Activated CD4-positive, CD25-positive, alpha-beta regulatory T cell treated with anti-CD3 and anti-CD28 coated beads, Interleukin-2, amount 50 U/mL, for 24 hours (primary cell): ENCODE measurements at regions not wholly inside any gene's neighbourhood (a gene's known extent, or its start where the extent isn't known, plus 50 kb on each side); places are given as distances from the start of the nearest gene placed in this dataset.

Experiments
- ATAC-seq, 2 donors: fragments of 150-1000 bp; cut with Tn5 transposase; one replicate each; pipeline ENCODE4 v1.10.0; 2021; ENCODE audit warnings: mild to moderate bottlenecking in 1 of 2, moderate library complexity in 1 of 2

DNA sequence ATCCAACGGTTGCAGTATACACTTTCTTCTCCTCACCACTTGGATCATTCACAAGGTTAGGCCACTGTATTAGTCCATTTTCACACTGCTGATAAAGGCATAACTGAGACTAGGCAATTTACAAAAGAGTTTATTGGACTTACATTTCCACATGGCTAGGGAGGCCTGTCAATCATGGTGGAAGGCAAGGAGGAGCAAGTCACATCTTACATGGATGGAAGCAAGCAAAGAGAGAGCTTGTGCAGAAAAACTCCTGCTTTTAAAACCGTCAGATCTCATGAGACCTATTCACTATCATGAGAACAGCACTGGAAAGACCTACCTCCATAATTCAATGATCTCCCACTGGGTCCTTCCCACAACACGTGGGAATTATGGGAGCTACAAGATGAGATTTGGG lies 81.8 kb upstream of the DAP start:
- ATAC-seq: no peak

DNA sequence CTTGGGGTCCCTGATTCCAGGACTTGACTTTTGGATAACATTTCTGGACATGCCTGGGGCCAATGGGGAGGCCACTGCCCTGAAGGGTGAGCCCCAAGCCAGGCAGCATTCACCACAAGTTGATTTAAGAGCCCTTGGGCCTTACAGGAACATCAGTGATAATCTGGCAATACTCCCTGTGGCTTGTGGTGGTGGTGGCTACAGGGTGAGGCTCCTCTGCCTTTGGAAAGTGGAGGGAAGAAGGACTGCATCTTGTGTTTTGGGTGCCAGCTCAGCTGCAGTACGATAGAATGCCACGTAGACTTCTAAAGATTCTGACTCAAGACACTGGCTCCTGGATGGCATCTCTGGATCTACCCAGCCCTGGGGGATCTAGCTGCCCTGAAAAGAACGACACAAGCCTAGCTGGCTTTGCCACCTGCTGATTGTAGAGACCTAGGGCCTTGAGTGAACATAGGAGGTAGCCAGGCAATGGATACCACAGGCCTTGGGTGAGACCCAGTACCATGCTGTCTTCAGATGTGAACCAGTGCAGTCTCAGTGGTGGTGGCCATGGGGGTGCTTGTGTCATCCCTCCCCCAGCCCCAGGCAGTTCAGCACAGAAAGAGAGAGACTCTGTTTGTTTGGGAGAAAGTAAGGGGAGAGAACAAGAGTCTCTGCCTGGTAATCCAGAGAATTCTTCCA lies 79.0 kb upstream of the DAP start:
- no peak for ATAC-seq

DNA sequence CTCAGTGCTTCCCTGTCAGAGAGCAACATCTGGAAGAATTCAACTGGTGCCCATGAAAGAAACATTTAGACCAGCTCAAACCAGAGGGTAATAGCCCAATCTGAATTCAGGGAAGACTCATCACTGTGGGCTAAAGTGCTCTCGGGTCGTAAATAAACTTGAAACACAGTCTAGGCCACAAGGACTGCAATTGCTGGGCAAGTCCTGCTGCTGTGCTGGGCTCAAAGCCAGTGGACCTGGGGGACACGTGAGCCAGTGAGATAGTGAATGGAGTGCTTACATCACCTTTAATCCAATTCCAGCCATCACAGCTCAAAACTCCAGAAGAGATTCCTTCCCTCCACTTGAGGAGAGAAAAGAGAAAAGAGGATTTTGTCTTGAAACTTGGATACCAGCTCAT lies 78.1 kb upstream of the DAP start:
- ATAC-seq: no peak

DNA sequence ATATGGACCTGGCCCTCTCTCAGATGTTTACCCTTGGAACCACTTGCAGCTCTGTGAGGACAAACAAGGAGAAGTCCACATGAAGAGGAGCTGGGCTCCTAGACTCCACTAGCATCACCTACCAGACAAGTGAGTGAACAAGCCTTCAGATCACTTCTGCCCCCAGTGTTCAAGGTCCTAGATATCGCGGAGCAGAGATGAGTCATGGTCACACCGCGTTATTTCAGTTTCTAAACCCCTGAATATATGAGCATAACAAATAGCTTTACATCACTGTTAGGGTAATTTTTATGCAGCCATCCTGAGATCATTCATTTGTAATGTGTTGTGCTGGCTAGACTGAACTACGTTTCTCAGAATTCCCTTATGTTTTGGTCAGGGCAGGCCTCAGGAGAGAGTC lies 77.0 kb upstream of the DAP start:
- ATAC-seq: peak; percentile 38 to 41

DNA sequence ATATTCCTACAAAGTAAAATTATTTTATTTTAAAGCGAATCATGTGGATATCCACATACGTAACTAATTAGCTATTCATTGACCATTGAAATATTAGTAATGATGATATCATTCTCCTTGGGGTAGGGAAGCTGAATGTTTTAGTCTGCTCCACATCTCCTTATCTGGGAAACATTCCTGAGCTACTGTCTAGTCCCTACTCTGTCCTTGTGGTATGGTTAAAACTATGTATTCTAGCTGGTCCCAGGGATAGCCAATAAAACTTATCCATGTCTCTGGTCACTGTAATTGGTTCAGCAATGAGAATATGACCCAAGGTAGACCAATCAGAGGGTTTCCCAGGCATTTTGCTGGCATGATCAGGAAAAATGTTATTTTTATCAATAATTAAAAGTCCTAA lies 76.0 kb upstream of the DAP start:
- ATAC-seq: no peak

DNA sequence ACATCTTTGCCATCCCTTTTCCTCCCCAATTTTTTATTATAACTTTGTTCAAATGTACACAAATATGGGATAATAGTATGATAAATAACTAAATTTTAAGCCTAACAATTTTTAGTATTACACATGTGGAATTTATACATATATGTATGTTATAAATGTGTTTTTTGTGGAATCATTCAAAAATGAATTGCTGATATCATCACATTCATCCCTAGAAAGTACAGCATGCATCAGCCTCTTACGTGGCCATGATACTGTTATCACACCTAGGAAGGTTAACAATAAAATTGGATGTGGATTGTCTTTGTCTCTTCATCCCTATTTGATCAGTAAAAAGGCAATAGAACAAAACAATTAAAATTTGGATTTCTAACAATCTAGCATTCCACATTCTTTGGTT lies 73.7 kb upstream of the DAP start:
- no peak for ATAC-seq

DNA sequence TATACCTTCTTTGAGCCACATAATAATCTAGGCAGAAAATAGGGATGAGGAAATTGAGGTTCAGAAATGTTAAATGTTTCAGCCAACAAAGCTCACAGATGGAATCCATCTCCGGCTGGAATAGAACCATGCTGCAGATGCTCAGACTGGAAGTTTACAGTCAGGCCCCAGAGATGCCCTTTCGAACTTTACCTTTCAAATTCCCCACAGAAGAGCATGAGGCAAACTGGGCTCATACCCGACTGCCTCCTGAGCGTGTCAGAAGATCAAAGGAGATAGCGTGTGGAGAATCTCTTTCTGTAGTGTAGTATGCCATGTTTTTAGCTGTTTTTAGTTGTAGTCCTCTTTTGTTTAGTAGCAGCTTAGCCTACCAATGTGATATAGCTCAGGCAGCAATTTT lies 72.0 kb upstream of the DAP start:
- no peak for ATAC-seq

DNA sequence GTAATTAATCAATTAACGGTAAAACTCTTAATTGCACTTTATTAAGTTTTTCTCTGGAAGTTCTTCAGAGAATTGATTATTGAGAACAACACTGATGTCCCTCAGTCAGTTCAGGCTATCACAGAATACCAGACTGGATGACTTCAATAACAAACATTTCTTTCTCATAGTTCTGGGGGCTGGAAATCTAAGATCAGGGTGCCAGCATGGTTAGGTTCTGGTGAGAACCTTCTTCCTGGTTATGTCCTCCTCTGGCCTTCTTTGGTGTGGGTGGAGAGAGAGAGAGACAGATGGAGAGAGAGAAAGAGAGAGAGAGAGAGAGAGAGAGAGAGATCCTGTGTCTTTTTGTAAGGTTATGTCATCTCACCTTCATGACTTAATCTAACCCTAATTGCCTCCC lies 71.4 kb upstream of the DAP start:
- ATAC-seq: no peak

DNA sequence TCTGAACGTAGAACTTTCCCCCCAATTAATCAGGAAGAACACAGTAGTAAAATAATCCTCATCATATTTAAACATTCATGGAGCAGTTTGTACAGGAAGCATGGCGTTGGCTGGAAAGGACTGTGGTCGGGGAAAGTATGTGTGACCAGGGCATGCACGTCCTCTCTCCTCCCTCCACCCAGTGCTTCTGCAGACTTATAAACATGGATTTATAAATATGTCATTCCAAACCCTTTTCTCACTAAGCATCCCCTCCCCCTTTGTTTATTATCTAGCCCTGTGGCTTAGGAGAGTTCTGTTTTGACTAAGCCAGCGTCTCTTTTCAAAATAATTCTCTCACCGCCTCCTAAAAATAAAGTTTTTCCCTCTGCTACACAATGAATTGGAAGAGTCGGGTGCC lies 70.4 kb upstream of the DAP start:
- no peak for ATAC-seq

DNA sequence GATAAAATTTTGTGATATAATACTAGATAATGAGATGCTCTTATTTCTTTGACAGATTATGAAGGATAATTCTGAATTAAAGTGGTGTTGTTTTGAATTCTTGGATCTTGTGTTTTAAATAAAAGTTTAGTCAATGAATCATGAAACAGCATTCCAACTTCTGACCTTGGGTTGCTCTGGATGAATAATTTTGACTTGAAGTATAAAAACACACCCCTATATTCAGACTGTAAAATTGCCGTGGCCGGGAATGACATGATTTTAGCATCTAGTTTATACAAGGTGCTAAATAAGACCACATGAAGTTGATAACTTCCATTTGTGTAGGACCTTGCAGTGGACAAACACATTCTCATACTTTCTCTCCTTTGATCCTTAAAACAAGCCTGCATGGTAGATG lies 67.2 kb upstream of the DAP start:
- no peak for ATAC-seq

DNA sequence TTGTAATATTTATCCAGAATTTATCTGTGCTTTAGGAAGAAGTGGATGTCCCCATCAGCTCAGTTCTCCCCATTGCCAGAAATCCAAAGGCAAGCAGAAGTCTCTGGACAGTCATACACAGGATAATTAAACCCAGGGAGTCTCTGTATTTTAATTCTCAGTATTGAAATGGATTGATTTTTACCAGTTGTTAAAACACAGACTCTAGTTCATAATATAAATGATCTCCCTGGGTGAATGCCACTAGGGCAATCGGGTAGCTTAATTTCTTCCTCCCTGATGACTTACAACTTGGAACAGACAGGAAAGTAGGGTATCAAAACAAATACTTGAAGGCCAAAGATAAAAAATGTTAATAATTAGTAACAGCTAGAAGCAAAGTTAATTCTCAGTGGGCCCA lies 66.5 kb upstream of the DAP start:
- no peak for ATAC-seq

DNA sequence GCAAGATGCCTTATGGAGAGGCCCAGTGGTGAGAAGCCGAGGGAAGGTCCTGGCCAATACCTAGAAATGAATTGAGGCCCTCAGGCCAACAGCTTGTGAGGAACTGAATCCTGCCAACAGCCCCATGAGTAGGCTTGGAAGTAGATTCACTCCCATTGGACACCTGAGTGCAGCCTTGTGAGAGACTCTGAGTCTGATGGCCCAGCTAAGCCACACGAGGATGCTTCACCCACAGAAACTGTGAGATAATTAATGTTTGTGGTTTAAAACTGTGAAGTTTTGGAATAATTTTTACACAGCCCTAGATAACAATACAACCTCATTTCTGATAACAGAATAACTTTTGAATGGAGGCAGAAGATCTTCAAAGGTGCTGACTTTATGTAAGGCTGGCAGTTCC lies 65.9 kb upstream of the DAP start:
- no peak for ATAC-seq

DNA sequence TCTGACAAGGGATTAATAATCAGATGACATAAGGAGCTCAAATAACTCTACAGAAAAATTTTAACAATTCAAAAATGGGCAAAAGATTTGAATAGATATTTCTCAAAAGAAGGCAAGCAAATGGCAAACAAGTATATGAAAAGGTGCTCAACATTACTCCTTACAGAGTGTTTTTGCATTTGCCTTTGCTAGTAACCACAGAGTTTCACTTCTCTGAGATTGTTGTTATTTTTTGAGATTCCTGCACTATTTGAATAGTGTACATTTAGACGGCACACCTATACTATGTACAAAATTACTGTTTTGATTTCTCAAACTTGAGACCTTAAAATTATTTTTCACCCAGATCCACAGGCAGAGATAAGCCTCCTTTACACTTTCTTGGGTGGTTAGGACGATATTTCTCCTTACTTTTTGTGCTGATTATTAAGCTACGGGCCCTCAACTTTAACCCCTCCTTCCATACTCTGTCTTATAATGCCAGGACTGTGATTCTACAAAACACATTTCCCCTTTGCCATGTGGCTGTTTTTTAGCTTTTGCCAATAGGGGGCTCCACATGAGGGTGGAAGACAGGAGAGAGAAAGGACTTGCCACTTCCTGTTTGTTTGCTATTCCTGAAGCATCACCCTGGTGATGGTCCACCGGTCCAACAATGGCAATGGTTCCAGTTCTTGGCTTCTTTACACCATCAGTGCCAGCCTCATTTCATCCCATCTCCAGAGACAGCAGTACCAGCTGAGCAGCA lies 65.0 kb upstream of the DAP start:
- no peak for ATAC-seq

DNA sequence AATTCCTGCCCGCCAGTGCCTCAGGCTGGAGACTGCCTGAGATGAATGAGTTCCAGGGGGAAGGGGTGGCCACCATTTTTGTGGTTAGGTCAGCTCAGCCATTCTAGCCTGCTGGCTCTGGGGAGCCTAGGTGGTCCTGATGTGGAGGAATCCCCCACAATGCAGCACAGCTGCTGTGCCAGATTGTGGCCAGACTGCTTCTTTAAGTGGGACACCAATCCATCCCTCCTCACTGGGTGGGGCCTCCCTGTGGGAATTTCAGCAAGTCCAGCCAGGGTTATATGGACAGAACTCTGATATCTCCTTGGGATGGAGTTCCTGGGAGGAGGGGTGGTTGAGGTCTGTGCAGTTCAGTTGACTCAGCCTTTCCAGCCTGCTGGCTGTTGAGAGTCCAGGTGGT lies 51.2 kb upstream of the DAP start:
- no peak for ATAC-seq
